ENCODE measurements at regions not wholly inside any gene's neighbourhood (a gene's known extent, or its start where the extent isn't known, plus 50 kb on each side); places are given as distances from the start of the nearest gene placed in this dataset.

GRCh38 chr12:118582863-118583262, 206.5 kb downstream of the SUDS3 start:
- WGBS, 2 experiments (ENCODE audit: extremely low coverage in 1 of 2, insufficient coverage in 1 of 2, insufficient read length in 1 of 2, insufficient replicate concordance in 2 of 2, low coverage in 1 of 2, low lambda C conversion rate in 2 of 2, missing lambda C conversion rate in 1 of 2): 80% methylated on average over 4 of the region's 4 CpGs; no CpG with 5 or more reads in 1 of the 2 experiments
- H3K18ac ChIP-seq (ENCODE audit: extremely low read depth, low read length): no peak overlapping the region
- H3K4me3 ChIP-seq (ENCODE audit: extremely low read depth in 1 of 4, insufficient read depth in 2 of 4, low read depth in 3 of 4, low read length in 4 of 4): no peak overlapping the region
- no peak for DNase-seq (ENCODE audit: low read depth in 1 of 2, low spot score in 2 of 2)
- no peak overlapping the region for H2BK120ac ChIP-seq (replicated peaks; ENCODE audit: low read depth, low read length)
- no peaks in the 10 kb centered on the region for H3K79me1 ChIP-seq (ENCODE audit: low read depth, low read length)
- H2BK15ac ChIP-seq (ENCODE audit: low read length): no peak overlapping the region
- H4K5ac ChIP-seq (ENCODE audit: insufficient read length, low read depth, low read length): no peak overlapping the region
- H3K4me2 ChIP-seq (ENCODE audit: insufficient read depth in 1 of 2, low read depth in 2 of 2, low read length in 2 of 2): no peak overlapping the region
- TF ChIP-seq RNF2 (IDR thresholded peaks at IDR 0.05; ENCODE audit: borderline replicate concordance, low read depth, low read length, missing control alignments, poor library complexity, severe bottlenecking): no peak
- TF ChIP-seq CBX8 (IDR thresholded peaks at IDR 0.05; ENCODE audit: borderline replicate concordance, low read depth, low read length): no peak
- no peak for TF ChIP-seq SIRT6 (IDR thresholded peaks at IDR 0.05; ENCODE audit: low read length)
- no peak for TF ChIP-seq POLR2AphosphoS5 (IDR thresholded peaks at IDR 0.05; ENCODE audit: low read depth, low read length)
- TF ChIP-seq RAD21 (IDR thresholded peaks at IDR 0.05 in 1 of 2, conservative IDR thresholded peaks at IDR 0.05 in 1 of 2; ENCODE audit: low read depth in 2 of 2, low read length in 2 of 2): no peak
- TF ChIP-seq CHD2 (IDR thresholded peaks at IDR 0.05; ENCODE audit: low read length): no peak
- no peak for TF ChIP-seq PHF8 (conservative IDR thresholded peaks at IDR 0.05; ENCODE audit: low read depth, low read length)
- no peak for TF ChIP-seq CBX5 (IDR thresholded peaks at IDR 0.05; ENCODE audit: low read depth, low read length)
- no peak for TF ChIP-seq KDM4A (IDR thresholded peaks at IDR 0.05; ENCODE audit: low read depth, low read length, severe bottlenecking)
- no peak for TF ChIP-seq BRCA1 (IDR thresholded peaks at IDR 0.05; ENCODE audit: low read depth, low read length)
- TF ChIP-seq BCL11A (IDR thresholded peaks at IDR 0.05; ENCODE audit: low read depth in 2 of 2, low read length in 2 of 2): no peak
- TF ChIP-seq RXRA (IDR thresholded peaks at IDR 0.05; ENCODE audit: insufficient read depth, low read depth, low read length): no peak
- no peak for TF ChIP-seq TAF1 (IDR thresholded peaks at IDR 0.05; ENCODE audit: low read depth, low read length)
- TF ChIP-seq RBBP5 (IDR thresholded peaks at IDR 0.05; ENCODE audit: borderline replicate concordance, low read depth, low read length): no peak
- H3K9ac ChIP-seq (replicated peaks in 1 of 4; ENCODE audit: extremely low read depth in 1 of 4, low read depth in 3 of 4, low read length in 3 of 4): no peak overlapping the region
- no peak overlapping the region for H2BK12ac ChIP-seq (ENCODE audit: low read depth, low read length)
- H3K4me1 ChIP-seq (replicated peaks in 1 of 4; ENCODE audit: control insufficient read depth in 3 of 4, insufficient read depth in 4 of 4, low read length in 3 of 4): peaks cover 0 to 4% (median 0%) of the 10 kb centered on the region in 4 experiments; a peak in 2 of 7 replicates
- H3K79me2 ChIP-seq (ENCODE audit: control insufficient read depth in 1 of 2, insufficient read depth in 2 of 2, low read length in 2 of 2): no peaks in the 10 kb centered on the region
- H4K20me1 ChIP-seq (replicated peaks in 1 of 2; ENCODE audit: control insufficient read depth in 1 of 2, insufficient read depth in 2 of 2, low read length in 2 of 2): no peaks in the 10 kb centered on the region
- peaks cover 0 to 4% of the 10 kb centered on the region in 2 experiments; a peak in 1 of 4 replicates for H3K9me3 ChIP-seq (ENCODE audit: insufficient read depth in 2 of 2, low read depth in 1 of 2, low read length in 1 of 2)
- no peak overlapping the region for H2BK20ac ChIP-seq (ENCODE audit: low read length)
- ChIA-PET CTCF (ENCODE audit: partially characterized antibody) (interaction anchor here (0.6 kb wide), 1 partner anchor 409 kb away, joined by 3 read pairs; no protein-coding TSS in a partner anchor), POLR2A (ENCODE audit: partially characterized antibody) (no interaction called here)
- H2AK5ac ChIP-seq (ENCODE audit: low read depth, low read length): no peak overlapping the region
- H2BK5ac ChIP-seq (ENCODE audit: low read depth, low read length): no peak overlapping the region
- no peak for FAIRE-seq
- H3K4ac ChIP-seq (replicated peaks; ENCODE audit: insufficient read length, low read depth, low read length): no peak overlapping the region
- H3K14ac ChIP-seq (ENCODE audit: insufficient read length): no peak overlapping the region
- no peaks in the 10 kb centered on the region for H3K23me2 ChIP-seq (ENCODE audit: low read depth, low read length)
- no peak overlapping the region for H3K27ac ChIP-seq (ENCODE audit: low read depth, low read length)
- no peaks in the 10 kb centered on the region for H3K27me3 ChIP-seq (replicated peaks in 1 of 4; ENCODE audit: control insufficient read depth in 3 of 4, extremely low read depth in 1 of 4, insufficient read depth in 3 of 4, low read length in 3 of 4)
- no peak overlapping the region for H3K23ac ChIP-seq (ENCODE audit: insufficient read length)
- H3K56ac ChIP-seq (replicated peaks; ENCODE audit: insufficient read length, low read depth, low read length): no peak overlapping the region
- H4K91ac ChIP-seq (replicated peaks; ENCODE audit: insufficient read length, low read length): no peak overlapping the region
- H3K36me3 ChIP-seq (ENCODE audit: control insufficient read depth in 2 of 4, insufficient read depth in 4 of 4, low read length in 3 of 4): no peaks in the 10 kb centered on the region
- H2AFZ ChIP-seq (ENCODE audit: low read length): no peak overlapping the region
- no peak overlapping the region for H4K8ac ChIP-seq (ENCODE audit: extremely low read depth, insufficient read depth, low read length)
